HCT116 (cell line): ENCODE measurements at regions not wholly inside any gene's neighbourhood (a gene's known extent, or its start where the extent isn't known, plus 50 kb on each side); places are given as distances from the start of the nearest gene placed in this dataset.

Experiments
- ATAC-seq: fragments of 200-7000 bp; cut with Tn5 transposase; 2 replicates; pipeline ENCODE4 v1.9.1; 2020; ENCODE audit warnings: mild to moderate bottlenecking, moderate library complexity
- BruUV-seq: library from RNA; stranded (reverse); fragments of 400-500 nt; replicated peaks from 2 replicates; lab custom pipeline; 2021; lab: Mats Ljungman, UMichigan
- CTCF ChIA-PET: fragments of 300-600 bp; sonication (Branson Sonifier 250); formaldehyde crosslinking; loops from one replicate; lab custom pipeline; 2021; ENCODE audit warnings: antibody characterized with exemption; lab: Charles Lee
- POLR2A ChIA-PET: fragments of 300-600, 350-600 bp; sonication (Branson Sonifier 250); formaldehyde crosslinking; loops from one replicate; lab custom pipeline; 2021; ENCODE audit warnings: antibody characterized with exemption; lab: Charles Lee
- RAD21 ChIA-PET, 2 experiments: fragments of 300-600 bp; sonication (Branson Sonifier 250); formaldehyde crosslinking; loops; one replicate each; lab custom pipeline; 2023; ENCODE audit warnings: low total read pairs in 2 of 2; ENCODE audit not compliant: uncharacterized antibody in 2 of 2, unreplicated experiment in 2 of 2, low non-redundant PET in 1 of 2; lab: Charles Lee
- DNase-seq: peaks from one replicate; pipeline ENCODE4 v3.0.0-alpha.2; 2010; ENCODE audit warnings: low read depth, low spot score
- H2AFZ ChIP-seq: fragments of 200-600 bp; shearing (Covaris generic), sonication (generic); 2 replicates; pipeline ENCODE4 v1.6.1; 2017; ENCODE audit warnings: low read depth, mixed run types, mixed read lengths, antibody characterized with exemption, low read length; ENCODE audit not compliant: poor library complexity, severe bottlenecking
- H3K27ac ChIP-seq: 2 replicates; pipeline ENCODE4 v1.5.1; 2012; ENCODE audit warnings: low read depth, low read length
- H3K27me3 ChIP-seq: fragments of 200-600 bp; sonication (generic); 2 replicates; pipeline ENCODE4 v1.6.1; 2016; ENCODE audit warnings: mixed run types, low read length, mixed read lengths; ENCODE audit not compliant: insufficient read depth
- H3K36me3 ChIP-seq, 2 experiments: fragments of 200-500 bp in 1 of 2; fragments of 200-600 bp in 1 of 2; sonication (Bioruptor generic) in 1 of 2; sonication (generic) in 1 of 2; 2 replicates each; pipeline versions ENCODE4 v1.5.1 to v1.6.1; 2014 to 2016; ENCODE audit warnings: low read length in 2 of 2, inconsistent platforms in 1 of 2, mixed read lengths in 1 of 2, mixed run types in 1 of 2; ENCODE audit not compliant: insufficient read depth in 2 of 2, control insufficient read depth in 1 of 2
- H3K4me1 ChIP-seq, 2 experiments: fragments of 200-600 bp in 1 of 2; sonication (generic) in 1 of 2; 2 replicates each; pipeline versions ENCODE4 v1.5.1 to v1.6.1; 2012 to 2017; ENCODE audit warnings: low read length in 2 of 2, inconsistent platforms in 1 of 2, mild to moderate bottlenecking in 1 of 2, mixed read lengths in 1 of 2, mixed run types in 1 of 2, moderate library complexity in 1 of 2; ENCODE audit not compliant: insufficient read depth in 2 of 2, control insufficient read depth in 1 of 2
- H3K4me2 ChIP-seq: fragments of 200-600 bp; sonication (generic); 2 replicates; pipeline ENCODE4 v1.6.1; 2017; ENCODE audit warnings: mixed run types, low read length, mixed read lengths
- H3K4me3 ChIP-seq, 2 experiments: fragments of 200-600 bp in 1 of 2; sonication (generic) in 1 of 2; replicated peaks in 1 of 2; 2 replicates each; pipeline ENCODE4 v1.5.1; 2011 to 2016; ENCODE audit warnings: low read length in 2 of 2, control low read depth in 1 of 2, low read depth in 1 of 2, mild to moderate bottlenecking in 1 of 2, mixed read lengths in 1 of 2, mixed run types in 1 of 2
- H3K79me2 ChIP-seq: fragments of 200-600 bp; sonication (generic); 2 replicates; pipeline ENCODE4 v1.6.1; 2017; ENCODE audit warnings: mild to moderate bottlenecking, mixed run types, low read length, moderate library complexity, mixed read lengths; ENCODE audit not compliant: insufficient read depth
- H3K9ac ChIP-seq: fragments of 200-600 bp; sonication (generic); 2 replicates; pipeline ENCODE4 v1.6.1; 2016; ENCODE audit warnings: low read length, mixed read lengths
- H3K9me2 ChIP-seq: fragments of 200-600 bp; sonication (generic), shearing (Covaris generic); 2 replicates; pipeline ENCODE4 v1.6.1; 2017; ENCODE audit warnings: mixed run types, mild to moderate bottlenecking, moderate library complexity; ENCODE audit not compliant: insufficient read depth
- H3K9me3 ChIP-seq, 2 experiments: fragments of 200-500 bp in 1 of 2; fragments of 200-600 bp in 1 of 2; sonication (Bioruptor generic) in 1 of 2; sonication (generic) in 1 of 2; 2 replicates each; pipeline ENCODE4 v1.6.1; 2014 to 2017; ENCODE audit warnings: low read length in 2 of 2, mixed read lengths in 2 of 2, inconsistent platforms in 1 of 2, low read depth in 1 of 2, mild to moderate bottlenecking in 1 of 2, mixed run types in 1 of 2, moderate library complexity in 1 of 2; ENCODE audit not compliant: control insufficient read depth in 1 of 2, insufficient read depth in 1 of 2
- H4K20me1 ChIP-seq: fragments of 200-600 bp; sonication (generic), shearing (Covaris generic); 2 replicates; pipeline ENCODE4 v1.6.1; 2017; ENCODE audit warnings: mixed run types, mild to moderate bottlenecking, moderate library complexity; ENCODE audit not compliant: insufficient read depth
- ATF3 ChIP-seq: IDR thresholded peaks from 2 replicates; pipeline ENCODE4 v1.6.1; 2012
- CBX3 ChIP-seq: IDR thresholded peaks from 2 replicates; pipeline ENCODE4 v1.6.1; 2012; ENCODE audit warnings: low read depth
- ELF1 ChIP-seq: IDR thresholded peaks from 2 replicates; pipeline ENCODE4 v1.6.1; 2012; ENCODE audit warnings: low read depth, borderline replicate concordance
- EZH2 ChIP-seq: fragments of 200-600 bp; sonication (generic); IDR thresholded peaks from 2 replicates; pipeline ENCODE4 v1.6.1; 2017; ENCODE audit warnings: antibody characterized with exemption, mixed run types
- EZH2phosphoT487 ChIP-seq: fragments of 200-600 bp; IDR thresholded peaks from 2 replicates; pipeline ENCODE4 v1.6.1; 2018; ENCODE audit warnings: antibody characterized with exemption, borderline replicate concordance
- FOSL1 ChIP-seq: IDR thresholded peaks from 2 replicates; pipeline ENCODE4 v1.6.1; 2012; ENCODE audit warnings: low read depth
- MAX ChIP-seq: IDR thresholded peaks from 2 replicates; pipeline ENCODE4 v1.6.1; 2012
- SIN3A ChIP-seq: IDR thresholded peaks from 2 replicates; pipeline ENCODE4 v1.6.1; 2012; ENCODE audit warnings: low read depth
- SP1 ChIP-seq: IDR thresholded peaks from 2 replicates; pipeline ENCODE4 v1.6.1; 2012; ENCODE audit warnings: low read depth
- SRF ChIP-seq: IDR thresholded peaks from 2 replicates; pipeline ENCODE4 v1.6.1; 2012; ENCODE audit warnings: low read depth
- YY1 ChIP-seq: IDR thresholded peaks from 2 replicates; pipeline ENCODE4 v1.6.1; 2011; ENCODE audit warnings: low read length, low read depth, moderate library complexity, mild to moderate bottlenecking; ENCODE audit not compliant: insufficient replicate concordance; ENCODE audit errors: extremely low read depth
- ZBTB33 ChIP-seq: IDR thresholded peaks from 2 replicates; pipeline ENCODE4 v1.6.1; 2011; ENCODE audit warnings: mild to moderate bottlenecking, low read length, moderate library complexity; ENCODE audit not compliant: insufficient replicate concordance; ENCODE audit errors: extremely low read depth
- intact Hi-C: fragments of 100-400 bp; cut with micrococcal nuclease; formaldehyde crosslinking; loops from 2 replicates; pipeline ENCODE4 v1.10.0; 2022
- TF ChIP-seq, protein P1 (sequence below): IDR thresholded peaks from 2 replicates; pipeline ENCODE4 v1.6.1; 2012; ENCODE audit warnings: low read depth

- no peaks in the 10 kb centered on the region; the same call in 1 of the 2 replicates for H3K27me3 ChIP-seq
- intact Hi-C loops = no loop called here
- no peaks in the 10 kb centered on the region for H3K9me2 ChIP-seq
- ATAC-seq = no peak
- no peak for TF ChIP-seq SRF
- no peak for TF ChIP-seq YY1
- TF ChIP-seq, protein P1, sequence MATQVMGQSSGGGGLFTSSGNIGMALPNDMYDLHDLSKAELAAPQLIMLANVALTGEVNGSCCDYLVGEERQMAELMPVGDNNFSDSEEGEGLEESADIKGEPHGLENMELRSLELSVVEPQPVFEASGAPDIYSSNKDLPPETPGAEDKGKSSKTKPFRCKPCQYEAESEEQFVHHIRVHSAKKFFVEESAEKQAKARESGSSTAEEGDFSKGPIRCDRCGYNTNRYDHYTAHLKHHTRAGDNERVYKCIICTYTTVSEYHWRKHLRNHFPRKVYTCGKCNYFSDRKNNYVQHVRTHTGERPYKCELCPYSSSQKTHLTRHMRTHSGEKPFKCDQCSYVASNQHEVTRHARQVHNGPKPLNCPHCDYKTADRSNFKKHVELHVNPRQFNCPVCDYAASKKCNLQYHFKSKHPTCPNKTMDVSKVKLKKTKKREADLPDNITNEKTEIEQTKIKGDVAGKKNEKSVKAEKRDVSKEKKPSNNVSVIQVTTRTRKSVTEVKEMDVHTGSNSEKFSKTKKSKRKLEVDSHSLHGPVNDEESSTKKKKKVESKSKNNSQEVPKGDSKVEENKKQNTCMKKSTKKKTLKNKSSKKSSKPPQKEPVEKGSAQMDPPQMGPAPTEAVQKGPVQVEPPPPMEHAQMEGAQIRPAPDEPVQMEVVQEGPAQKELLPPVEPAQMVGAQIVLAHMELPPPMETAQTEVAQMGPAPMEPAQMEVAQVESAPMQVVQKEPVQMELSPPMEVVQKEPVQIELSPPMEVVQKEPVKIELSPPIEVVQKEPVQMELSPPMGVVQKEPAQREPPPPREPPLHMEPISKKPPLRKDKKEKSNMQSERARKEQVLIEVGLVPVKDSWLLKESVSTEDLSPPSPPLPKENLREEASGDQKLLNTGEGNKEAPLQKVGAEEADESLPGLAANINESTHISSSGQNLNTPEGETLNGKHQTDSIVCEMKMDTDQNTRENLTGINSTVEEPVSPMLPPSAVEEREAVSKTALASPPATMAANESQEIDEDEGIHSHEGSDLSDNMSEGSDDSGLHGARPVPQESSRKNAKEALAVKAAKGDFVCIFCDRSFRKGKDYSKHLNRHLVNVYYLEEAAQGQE = no peak
- no peak for TF ChIP-seq CBX3
- TF ChIP-seq EZH2phosphoT487 = no peak
- TF ChIP-seq SP1 = no peak
- no peak for TF ChIP-seq SIN3A
- TF ChIP-seq FOSL1 = no peak
- no peak for TF ChIP-seq ELF1
- TF ChIP-seq ZBTB33 = no peak
- no peak for TF ChIP-seq MAX
- TF ChIP-seq EZH2 = no peak
- no peak for TF ChIP-seq ATF3
- BruUV-seq = no TSS peak
- H3K79me2 ChIP-seq = no peaks in the 10 kb centered on the region
- ChIA-PET CTCF (no interaction called here), RAD21 (no interaction called here), POLR2A (no interaction called here)
- no peaks in the 10 kb centered on the region for H4K20me1 ChIP-seq
- no peaks in the 10 kb centered on the region for H3K4me1 ChIP-seq
- H3K4me3 ChIP-seq = no peak overlapping the region
- DNase-seq = no peak
- H3K9me3 ChIP-seq = no peaks in the 10 kb centered on the region
- no peak overlapping the region for H3K27ac ChIP-seq
- H3K4me2 ChIP-seq = no peak overlapping the region
- no peaks in the 10 kb centered on the region for H3K36me3 ChIP-seq
- H3K9ac ChIP-seq = no peak overlapping the region
- no peak overlapping the region for H2AFZ ChIP-seq
Measured at GRCh38 chr9:99628285-99628684, 193.4 kb upstream of the NR4A3 start.
